Stimulated activated effector memory CD8-positive, alpha-beta T cell treated with anti-CD3 and anti-CD28 coated beads, Interleukin-12 subunit alpha, Interleukin-12 subunit beta, amount 100 ng/mL, for 72 hours (primary cell): ENCODE measurements at regions not wholly inside any gene's neighbourhood (a gene's known extent, or its start where the extent isn't known, plus 50 kb on each side); places are given as distances from the start of the nearest gene placed in this dataset.

Experiments
- ATAC-seq: fragments of 150-1000 bp; cut with Tn5 transposase; 2 replicates; pipeline ENCODE4 v1.10.0; 2021
- DNase-seq, 2 donors: peaks; one replicate each; pipeline ENCODE4 v3.0.0; 2021 to 2022; ENCODE audit warnings: low spot score in 2 of 2
- H3K27ac Mint-ChIP-seq: one replicate; pipeline ENCODE4 v1.8.0; 2022; ENCODE audit warnings: mild to moderate bottlenecking, mixed read lengths
- H3K36me3 Mint-ChIP-seq: one replicate; pipeline ENCODE4 v1.8.0; 2022; ENCODE audit warnings: mild to moderate bottlenecking, mixed read lengths
- H3K4me1 Mint-ChIP-seq: one replicate; pipeline ENCODE4 v1.8.0; 2022; ENCODE audit warnings: mixed read lengths
- H3K4me3 Mint-ChIP-seq: one replicate; pipeline ENCODE4 v1.8.0; 2022; ENCODE audit warnings: mild to moderate bottlenecking, mixed read lengths
- H3K9me3 Mint-ChIP-seq: one replicate; pipeline ENCODE4 v1.8.0; 2022; ENCODE audit warnings: mixed read lengths

GRCh38 chr1:94636624-94637023 is 95.1 kb upstream of the F3 start:
- Mint-ChIP-seq H3K4me3 (no peak overlapping the region), H3K4me1 (no peaks in the 10 kb centered on the region), H3K27ac (no peak overlapping the region), H3K9me3 (no peaks in the 10 kb centered on the region), H3K36me3 (no peaks in the 10 kb centered on the region)
- ATAC-seq: no peak
- DNase-seq: no peak

- DNase-seq (no peak), ATAC-seq (no peak)
- Mint-ChIP-seq H3K4me3 (no peak overlapping the region), H3K36me3 (no peaks in the 10 kb centered on the region), H3K9me3 (no peaks in the 10 kb centered on the region), H3K27ac (no peak overlapping the region), H3K4me1 (no peaks in the 10 kb centered on the region)
Observed at GRCh38 chr1:94636100-94636499, 94.5 kb upstream of the F3 start.

GRCh38 chr1:94634977-94635416 is 93.4 kb upstream of the F3 start:
- H3K27ac Mint-ChIP-seq: no peak overlapping the region
- no peaks in the 10 kb centered on the region for H3K9me3 Mint-ChIP-seq
- H3K36me3 Mint-ChIP-seq: no peaks in the 10 kb centered on the region
- H3K4me3 Mint-ChIP-seq: no peak overlapping the region
- DNase-seq (no peak), ATAC-seq (no peak)
- no peaks in the 10 kb centered on the region for H3K4me1 Mint-ChIP-seq

- no peaks in the 10 kb centered on the region for H3K36me3 Mint-ChIP-seq
- no peaks in the 10 kb centered on the region for H3K4me1 Mint-ChIP-seq
- H3K4me3 Mint-ChIP-seq: no peak overlapping the region
- H3K27ac Mint-ChIP-seq: no peak overlapping the region
- no peaks in the 10 kb centered on the region for H3K9me3 Mint-ChIP-seq
- no peak for DNase-seq
- ATAC-seq: no peak
Observed at GRCh38 chr1:94633051-94633450, 91.5 kb upstream of the F3 start.

GRCh38 chr1:94629259-94630181 is 88.0 kb upstream of the F3 start:
- H3K27ac Mint-ChIP-seq: no peak overlapping the region
- no peak for ATAC-seq
- no peaks in the 10 kb centered on the region for H3K9me3 Mint-ChIP-seq

GRCh38 chr1:94628499-94628843 is 86.9 kb upstream of the F3 start:
- no peaks in the 10 kb centered on the region for H3K9me3 Mint-ChIP-seq
- no peak for ATAC-seq

More at GRCh38 chr1:94629259-94630181, 88.0 kb upstream of the F3 start:
- DNase-seq: no peak
- H3K36me3 Mint-ChIP-seq: no peaks in the 10 kb centered on the region
- H3K4me1 Mint-ChIP-seq: no peaks in the 10 kb centered on the region
- H3K4me3 Mint-ChIP-seq: no peak overlapping the region

GRCh38 chr1:94627771-94628498 is 86.4 kb upstream of the F3 start:
- no peak for ATAC-seq
- H3K36me3 Mint-ChIP-seq: no peaks in the 10 kb centered on the region

More at GRCh38 chr1:94628499-94628843, 86.9 kb upstream of the F3 start:
- no peak overlapping the region for H3K4me3 Mint-ChIP-seq
- no peak for DNase-seq
- no peaks in the 10 kb centered on the region for H3K4me1 Mint-ChIP-seq
- H3K36me3 Mint-ChIP-seq: no peaks in the 10 kb centered on the region
- H3K27ac Mint-ChIP-seq: no peak overlapping the region

GRCh38 chr1:94624203-94624602 is 82.6 kb upstream of the F3 start:
- ATAC-seq (no peak), DNase-seq (no peak)
- Mint-ChIP-seq H3K4me3 (no peak overlapping the region), H3K9me3 (no peaks in the 10 kb centered on the region), H3K36me3 (no peaks in the 10 kb centered on the region), H3K4me1 (no peaks in the 10 kb centered on the region), H3K27ac (no peak overlapping the region)

More at GRCh38 chr1:94627771-94628498, 86.4 kb upstream of the F3 start:
- no peaks in the 10 kb centered on the region for H3K4me1 Mint-ChIP-seq
- no peak for DNase-seq
- no peak overlapping the region for H3K4me3 Mint-ChIP-seq
- no peak overlapping the region for H3K27ac Mint-ChIP-seq
- H3K9me3 Mint-ChIP-seq: no peaks in the 10 kb centered on the region

- H3K27ac Mint-ChIP-seq: no peak overlapping the region
- no peaks in the 10 kb centered on the region for H3K9me3 Mint-ChIP-seq
- DNase-seq (no peak), ATAC-seq (no peak)
- H3K4me3 Mint-ChIP-seq: no peak overlapping the region
- no peaks in the 10 kb centered on the region for H3K36me3 Mint-ChIP-seq
- no peaks in the 10 kb centered on the region for H3K4me1 Mint-ChIP-seq
Observed at GRCh38 chr1:94623560-94624148, 82.1 kb upstream of the F3 start.

GRCh38 chr1:94622757-94623156 is 81.2 kb upstream of the F3 start:
- no peak for ATAC-seq
- DNase-seq: no peak

GRCh38 chr1:94621802-94622201 is 80.2 kb upstream of the F3 start:
- DNase-seq: no peak
- Mint-ChIP-seq H3K4me3 (no peak overlapping the region), H3K9me3 (peaks cover 6% of the 10 kb centered on the region), H3K36me3 (no peaks in the 10 kb centered on the region), H3K4me1 (no peaks in the 10 kb centered on the region), H3K27ac (no peak overlapping the region)
- no peak for ATAC-seq

More at GRCh38 chr1:94622757-94623156, 81.2 kb upstream of the F3 start:
- Mint-ChIP-seq H3K36me3 (no peaks in the 10 kb centered on the region), H3K4me3 (no peak overlapping the region), H3K27ac (no peak overlapping the region), H3K4me1 (no peaks in the 10 kb centered on the region), H3K9me3 (peaks cover 6% of the 10 kb centered on the region)

GRCh38 chr1:94621395-94621794 is 79.8 kb upstream of the F3 start:
- no peak for DNase-seq
- Mint-ChIP-seq H3K27ac (no peak overlapping the region), H3K4me3 (no peak overlapping the region), H3K36me3 (no peaks in the 10 kb centered on the region), H3K4me1 (no peaks in the 10 kb centered on the region), H3K9me3 (peaks cover 6% of the 10 kb centered on the region)
- ATAC-seq: no peak

GRCh38 chr1:94620345-94621031 is 78.9 kb upstream of the F3 start:
- Mint-ChIP-seq H3K36me3 (no peaks in the 10 kb centered on the region), H3K4me1 (no peaks in the 10 kb centered on the region), H3K27ac (no peak overlapping the region), H3K9me3 (peaks cover 6% of the 10 kb centered on the region), H3K4me3 (no peak overlapping the region)
- ATAC-seq (no peak), DNase-seq (no peak)

GRCh38 chr1:94619731-94620130 is 78.2 kb upstream of the F3 start:
- Mint-ChIP-seq H3K9me3 (peaks cover 6% of the 10 kb centered on the region), H3K36me3 (no peaks in the 10 kb centered on the region), H3K27ac (no peak overlapping the region), H3K4me3 (no peak overlapping the region), H3K4me1 (no peaks in the 10 kb centered on the region)
- ATAC-seq (no peak), DNase-seq (no peak)
